ENCODE measurements at regions not wholly inside any gene's neighbourhood (a gene's known extent, or its start where the extent isn't known, plus 50 kb on each side); places are given as distances from the start of the nearest gene placed in this dataset.

DNA sequence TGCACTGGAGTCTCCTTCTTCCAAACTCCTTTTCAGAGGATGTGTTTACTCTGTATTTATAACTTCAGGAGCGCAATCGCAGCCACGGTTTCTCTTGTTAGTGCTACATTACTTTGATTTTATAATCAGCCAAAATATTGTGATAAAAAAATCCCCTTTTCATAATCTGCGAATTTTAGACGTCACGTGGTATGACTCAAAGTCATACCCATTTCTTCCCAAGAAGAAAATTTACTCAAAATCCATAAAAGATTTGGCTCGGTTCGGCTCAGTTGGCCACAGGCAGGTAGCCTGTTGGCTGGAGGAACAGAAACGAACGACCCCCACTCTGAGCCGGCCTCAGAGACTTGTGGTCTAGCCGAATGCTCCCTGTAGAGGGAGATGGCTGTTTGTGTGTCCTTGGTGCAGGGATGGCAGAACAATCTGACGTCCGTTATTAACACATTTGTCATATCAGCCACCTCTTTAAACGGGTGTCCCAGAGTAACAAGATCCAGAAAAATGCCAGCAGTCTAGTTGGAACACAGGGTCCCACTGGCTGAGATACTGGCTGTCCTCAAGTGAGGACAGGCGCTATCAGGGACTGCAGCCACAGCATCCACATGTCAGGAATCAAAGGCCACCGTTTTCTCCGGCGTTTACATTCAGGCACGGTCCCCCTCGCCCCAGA is 247.6 kb downstream of the DLL1 start:
- TF ChIP-seq EZH2phosphoT487 (IDR thresholded peaks at IDR 0.05; ENCODE audit: borderline replicate concordance, low read length): no peak
- TF ChIP-seq, protein P1, sequence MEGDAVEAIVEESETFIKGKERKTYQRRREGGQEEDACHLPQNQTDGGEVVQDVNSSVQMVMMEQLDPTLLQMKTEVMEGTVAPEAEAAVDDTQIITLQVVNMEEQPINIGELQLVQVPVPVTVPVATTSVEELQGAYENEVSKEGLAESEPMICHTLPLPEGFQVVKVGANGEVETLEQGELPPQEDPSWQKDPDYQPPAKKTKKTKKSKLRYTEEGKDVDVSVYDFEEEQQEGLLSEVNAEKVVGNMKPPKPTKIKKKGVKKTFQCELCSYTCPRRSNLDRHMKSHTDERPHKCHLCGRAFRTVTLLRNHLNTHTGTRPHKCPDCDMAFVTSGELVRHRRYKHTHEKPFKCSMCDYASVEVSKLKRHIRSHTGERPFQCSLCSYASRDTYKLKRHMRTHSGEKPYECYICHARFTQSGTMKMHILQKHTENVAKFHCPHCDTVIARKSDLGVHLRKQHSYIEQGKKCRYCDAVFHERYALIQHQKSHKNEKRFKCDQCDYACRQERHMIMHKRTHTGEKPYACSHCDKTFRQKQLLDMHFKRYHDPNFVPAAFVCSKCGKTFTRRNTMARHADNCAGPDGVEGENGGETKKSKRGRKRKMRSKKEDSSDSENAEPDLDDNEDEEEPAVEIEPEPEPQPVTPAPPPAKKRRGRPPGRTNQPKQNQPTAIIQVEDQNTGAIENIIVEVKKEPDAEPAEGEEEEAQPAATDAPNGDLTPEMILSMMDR (IDR thresholded peaks at IDR 0.05; ENCODE audit: low read depth, low read length, poor library complexity, severe bottlenecking): no peak
- Histone ChIP-seq H3F3A (ENCODE audit: control insufficient read depth, insufficient read depth) (no peaks in the 10 kb centered on the region), H3K27ac (ENCODE audit: low read depth, low read length) (no peak overlapping the region)

DNA sequence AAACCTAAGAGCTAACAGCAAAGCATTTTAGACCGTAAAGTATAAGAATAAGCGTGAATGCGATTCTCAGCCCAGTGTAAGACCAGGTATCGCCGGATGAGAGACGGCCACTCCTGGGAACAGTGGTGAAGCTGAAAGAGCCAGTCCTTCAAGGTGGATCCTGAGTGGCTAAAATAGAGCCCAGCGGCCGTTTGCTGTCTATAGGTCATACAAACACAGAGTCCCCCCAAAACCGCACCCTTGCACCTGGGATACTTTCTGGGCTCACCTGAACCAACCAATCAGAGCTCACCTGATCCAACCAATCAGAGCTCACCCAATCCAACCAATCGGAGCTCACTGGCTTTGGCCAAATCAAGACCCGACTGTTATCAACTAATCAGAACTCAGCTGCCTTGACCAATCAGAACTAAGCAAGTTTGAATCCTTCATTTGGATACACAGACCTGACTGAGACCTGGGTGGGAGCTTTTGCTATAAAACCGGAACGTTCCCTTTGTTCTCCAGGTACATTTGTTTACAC is 248.2 kb downstream of the DLL1 start:
- H3K4me3 ChIP-seq (ENCODE audit: low read length): no peak overlapping the region
- H3K9me2 ChIP-seq (replicated peaks; ENCODE audit: control insufficient read depth, low read length): no peaks in the 10 kb centered on the region
- no peak overlapping the region for H3K27ac ChIP-seq (ENCODE audit: low read depth, low read length)
- H3K4me1 ChIP-seq (ENCODE audit: control insufficient read depth, low read length): no peaks in the 10 kb centered on the region
- TF ChIP-seq, protein P1 (IDR thresholded peaks at IDR 0.05; ENCODE audit: low read depth, low read length, poor library complexity, severe bottlenecking): no peak
- TF ChIP-seq EZH2phosphoT487 (IDR thresholded peaks at IDR 0.05; ENCODE audit: borderline replicate concordance, low read length): no peak
- H3K79me2 ChIP-seq (ENCODE audit: control insufficient read depth, low read length): no peaks in the 10 kb centered on the region
- peaks cover 8% of the 10 kb centered on the region; the same call in 1 of the 2 replicates for H3K9me3 ChIP-seq (ENCODE audit: control insufficient read depth, insufficient read depth, low read length)
- no peaks in the 10 kb centered on the region for H4K20me1 ChIP-seq (ENCODE audit: control insufficient read depth, insufficient read depth, low read depth, low read length)
- H3K27me3 ChIP-seq (ENCODE audit: control insufficient read depth, low read length): no peaks in the 10 kb centered on the region
- no peak overlapping the region for H3K4me2 ChIP-seq (ENCODE audit: low read length)
- H3K36me3 ChIP-seq (ENCODE audit: control insufficient read depth, low read length): no peaks in the 10 kb centered on the region
- no peaks in the 10 kb centered on the region for H3F3A ChIP-seq (ENCODE audit: control insufficient read depth, insufficient read depth)

More for the DNA sequence above, 247.6 kb downstream of the DLL1 start:
- H3K4me2 ChIP-seq (ENCODE audit: low read length): no peak overlapping the region
- H4K20me1 ChIP-seq (ENCODE audit: control insufficient read depth, insufficient read depth, low read depth, low read length): no peaks in the 10 kb centered on the region
- no peaks in the 10 kb centered on the region for H3K9me2 ChIP-seq (replicated peaks; ENCODE audit: control insufficient read depth, low read length)
- H3K79me2 ChIP-seq (ENCODE audit: control insufficient read depth, low read length): no peaks in the 10 kb centered on the region
- no peaks in the 10 kb centered on the region for H3K36me3 ChIP-seq (ENCODE audit: control insufficient read depth, low read length)
- no peak overlapping the region for H3K4me3 ChIP-seq (ENCODE audit: low read length)
- no peaks in the 10 kb centered on the region for H3K4me1 ChIP-seq (ENCODE audit: control insufficient read depth, low read length)
- peaks cover 8% of the 10 kb centered on the region; the same call in 1 of the 2 replicates for H3K9me3 ChIP-seq (ENCODE audit: control insufficient read depth, insufficient read depth, low read length)
- H3K27me3 ChIP-seq (ENCODE audit: control insufficient read depth, low read length): no peaks in the 10 kb centered on the region

DNA sequence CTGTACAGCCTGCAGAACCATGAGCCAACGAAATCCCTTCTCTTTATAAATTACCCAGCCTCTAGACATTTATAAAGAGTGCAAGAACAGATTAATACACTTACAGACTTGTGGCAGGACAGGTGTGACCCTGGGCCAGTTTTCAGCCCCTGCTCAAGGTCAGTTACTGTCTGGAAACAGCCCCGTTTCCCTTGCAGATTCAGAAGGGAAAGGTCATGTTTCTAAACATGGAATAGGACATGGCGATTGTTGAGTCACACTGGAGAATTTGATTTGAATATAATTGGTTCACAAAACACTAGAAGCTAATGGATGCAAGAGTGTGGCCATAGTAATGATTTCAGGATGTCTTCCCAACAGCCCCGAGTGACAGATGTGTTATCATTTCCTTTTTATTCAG is 248.8 kb downstream of the DLL1 start:
- H3K27me3 ChIP-seq (ENCODE audit: control insufficient read depth, low read length): no peaks in the 10 kb centered on the region
- no peak overlapping the region for H3K27ac ChIP-seq (ENCODE audit: low read depth, low read length)
- H3K79me2 ChIP-seq (ENCODE audit: control insufficient read depth, low read length): no peaks in the 10 kb centered on the region
- no peaks in the 10 kb centered on the region for H4K20me1 ChIP-seq (ENCODE audit: control insufficient read depth, insufficient read depth, low read depth, low read length)
- no peaks in the 10 kb centered on the region for H3K4me1 ChIP-seq (ENCODE audit: control insufficient read depth, low read length)
- no peak overlapping the region for H3K4me3 ChIP-seq (ENCODE audit: low read length)
- no peaks in the 10 kb centered on the region for H3F3A ChIP-seq (ENCODE audit: control insufficient read depth, insufficient read depth)
- H3K36me3 ChIP-seq (ENCODE audit: control insufficient read depth, low read length): no peaks in the 10 kb centered on the region
- H3K4me2 ChIP-seq (ENCODE audit: low read length): no peak overlapping the region
- TF ChIP-seq, protein P1 (IDR thresholded peaks at IDR 0.05; ENCODE audit: low read depth, low read length, poor library complexity, severe bottlenecking): no peak
- no peak for TF ChIP-seq EZH2phosphoT487 (IDR thresholded peaks at IDR 0.05; ENCODE audit: borderline replicate concordance, low read length)
- no peaks in the 10 kb centered on the region for H3K9me2 ChIP-seq (replicated peaks; ENCODE audit: control insufficient read depth, low read length)
- H3K9me3 ChIP-seq (ENCODE audit: control insufficient read depth, insufficient read depth, low read length): peaks cover 8% of the 10 kb centered on the region; the same call in 1 of the 2 replicates
